NCI-H128 (cell line): ENCODE measurements at regions not wholly inside any gene's neighbourhood (a gene's known extent, or its start where the extent isn't known, plus 50 kb on each side); places are given as distances from the start of the nearest gene placed in this dataset.
A peak's percentile ranks its signal among the peaks of the same experiment; 100 is the strongest.

Source experiments
- DNase-seq: peaks from one replicate; lab custom pipeline; 2025; ENCODE audit not compliant: unreplicated experiment; lab: John Stamatoyannopoulos, UW

GRCh38 chr15:29333261-29333660 lies 63.6 kb upstream of the NSMCE3 start:
- DNase-seq = no peak

DNA sequence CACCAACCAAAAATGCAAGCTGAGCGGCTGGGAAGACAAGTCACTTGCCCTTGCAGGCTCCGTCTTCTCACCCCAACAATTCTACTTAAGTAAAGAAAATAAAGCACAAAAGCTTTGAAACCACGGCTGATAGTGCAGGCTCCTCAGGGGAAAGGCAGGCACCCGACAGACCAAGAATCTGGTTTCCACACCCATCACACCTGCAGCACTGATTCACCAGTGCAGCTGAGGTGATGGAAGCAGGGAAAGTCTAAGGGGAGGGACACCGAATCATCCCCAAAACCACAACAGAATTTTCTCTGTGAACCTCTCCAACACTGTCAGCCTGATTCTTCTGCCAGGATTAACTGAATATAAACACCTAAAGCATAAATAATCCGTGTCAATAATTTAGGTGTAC lies 62.0 kb upstream of the NSMCE3 start:
- no peak for DNase-seq

DNA sequence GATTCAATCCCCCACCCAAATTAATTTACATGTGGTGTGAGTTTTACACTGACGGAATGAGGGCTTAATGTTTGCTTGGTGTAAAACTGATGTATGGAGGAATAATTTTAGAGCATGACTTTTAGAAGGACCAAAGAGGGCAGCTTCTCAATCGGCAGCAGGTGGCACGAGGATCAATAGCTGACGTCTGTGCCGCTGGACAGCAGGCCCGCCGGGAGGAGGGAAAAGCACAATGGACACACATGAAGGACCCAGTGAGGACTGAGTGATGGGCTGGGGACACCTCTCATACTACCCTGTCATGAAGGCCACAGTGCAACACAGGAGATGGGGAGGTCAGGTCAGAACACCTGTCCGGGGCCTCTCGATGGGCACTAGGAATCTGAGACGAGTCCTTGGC lies 61.4 kb upstream of the NSMCE3 start:
- DNase-seq = no peak

- DNase-seq = no peak
Observed at GRCh38 chr15:29324746-29325145, 55.1 kb upstream of the NSMCE3 start.

GRCh38 chr15:29323557-29323956 lies 53.9 kb upstream of the NSMCE3 start:
- no peak for DNase-seq

GRCh38 chr15:29322415-29322814 lies 52.8 kb upstream of the NSMCE3 start:
- DNase-seq = peak; percentile 31

DNA sequence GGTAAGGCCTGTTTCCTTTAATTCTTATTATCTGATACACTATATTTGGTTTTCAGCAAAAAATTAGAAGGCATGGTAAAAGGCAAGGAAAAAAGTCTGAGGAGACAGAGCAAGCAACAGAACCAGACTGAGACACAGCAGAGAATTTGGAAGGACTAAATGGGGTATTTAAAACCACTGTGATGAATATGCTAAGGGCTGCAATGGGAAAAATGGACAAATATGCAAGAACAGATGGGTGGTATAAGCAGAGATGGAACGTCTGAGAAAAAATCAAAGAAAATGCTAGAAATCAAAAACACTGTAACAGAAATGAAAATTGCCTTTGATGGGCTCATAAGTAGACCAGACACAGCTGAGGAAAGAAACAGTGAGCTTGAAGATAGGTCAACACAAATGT lies 50.8 kb upstream of the NSMCE3 start:
- DNase-seq = no peak

- no peak for DNase-seq
Observed at GRCh38 chr15:29319823-29320222, 50.2 kb upstream of the NSMCE3 start.
